CD4-positive, alpha-beta T cell treated with Interleukin-4 for 1 hour (primary cell): ENCODE measurements at regions not wholly inside any gene's neighbourhood (a gene's known extent, or its start where the extent isn't known, plus 50 kb on each side); places are given as distances from the start of the nearest gene placed in this dataset.
"Not testable (repeated sequence)": the region's sequence is repeated elsewhere in the genome, so short reads cannot be mapped to it uniquely, and the experiment has no call there.

Source experiments
- DNase-seq, 2 donors: peaks; one replicate each; pipeline ENCODE4 v3.0.0-alpha.2; 2020 to 2022

DNA sequence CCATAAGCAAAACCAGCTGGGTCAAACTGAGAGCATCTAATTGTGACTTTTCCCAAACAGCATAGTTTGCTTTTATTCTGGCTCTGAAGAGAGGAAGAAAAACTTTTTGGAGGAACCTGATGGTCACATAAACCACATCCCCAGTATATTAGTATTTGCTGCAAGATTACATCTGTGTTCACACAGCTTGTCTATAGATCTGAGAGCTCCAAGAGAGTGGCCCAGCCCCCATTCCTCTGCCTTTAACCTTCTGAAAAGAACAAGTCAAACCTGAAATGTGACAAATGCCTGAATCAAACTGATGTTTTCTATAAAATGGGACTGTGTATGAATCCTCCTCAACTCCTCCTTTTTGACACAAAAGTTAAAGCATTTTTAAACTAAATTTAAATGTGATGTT lies 435.2 kb downstream of the ZNF479 start:
- not testable (repeated sequence) for DNase-seq

GRCh38 chr7:56686276-56686859 lies 445.9 kb downstream of the ZNF479 start:
- no peak for DNase-seq

- DNase-seq: no peak
Observed at GRCh38 chr7:56639173-56639746, 493.0 kb downstream of the ZNF479 start.

- no peak for DNase-seq
Observed at GRCh38 chr7:56609852-56610355, 493.7 kb upstream of the NUPR2 start.

GRCh38 chr7:56605146-56605545 lies 488.9 kb upstream of the NUPR2 start:
- DNase-seq: no peak

DNA sequence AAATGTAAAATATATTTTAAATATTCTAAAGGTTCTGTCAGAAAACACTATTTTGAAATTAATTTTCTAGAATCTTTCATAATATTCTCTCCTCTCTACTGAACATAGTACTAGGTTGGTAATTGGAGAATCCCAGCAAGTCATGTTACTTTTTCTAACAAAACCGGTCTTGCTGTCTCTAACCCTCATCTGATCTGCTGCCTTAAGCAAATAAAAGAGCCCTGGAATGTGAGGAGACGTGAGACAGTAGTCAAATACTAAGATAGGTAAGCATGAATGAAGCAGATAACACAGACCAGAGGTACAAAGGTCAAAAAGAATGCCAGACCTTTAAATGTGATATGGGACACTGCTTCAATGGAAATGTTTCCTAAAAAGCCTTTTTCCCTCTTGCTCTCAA lies 462.4 kb upstream of the NUPR2 start:
- DNase-seq: no peak

GRCh38 chr7:56570968-56571367 lies 454.8 kb upstream of the NUPR2 start:
- no peak for DNase-seq

DNA sequence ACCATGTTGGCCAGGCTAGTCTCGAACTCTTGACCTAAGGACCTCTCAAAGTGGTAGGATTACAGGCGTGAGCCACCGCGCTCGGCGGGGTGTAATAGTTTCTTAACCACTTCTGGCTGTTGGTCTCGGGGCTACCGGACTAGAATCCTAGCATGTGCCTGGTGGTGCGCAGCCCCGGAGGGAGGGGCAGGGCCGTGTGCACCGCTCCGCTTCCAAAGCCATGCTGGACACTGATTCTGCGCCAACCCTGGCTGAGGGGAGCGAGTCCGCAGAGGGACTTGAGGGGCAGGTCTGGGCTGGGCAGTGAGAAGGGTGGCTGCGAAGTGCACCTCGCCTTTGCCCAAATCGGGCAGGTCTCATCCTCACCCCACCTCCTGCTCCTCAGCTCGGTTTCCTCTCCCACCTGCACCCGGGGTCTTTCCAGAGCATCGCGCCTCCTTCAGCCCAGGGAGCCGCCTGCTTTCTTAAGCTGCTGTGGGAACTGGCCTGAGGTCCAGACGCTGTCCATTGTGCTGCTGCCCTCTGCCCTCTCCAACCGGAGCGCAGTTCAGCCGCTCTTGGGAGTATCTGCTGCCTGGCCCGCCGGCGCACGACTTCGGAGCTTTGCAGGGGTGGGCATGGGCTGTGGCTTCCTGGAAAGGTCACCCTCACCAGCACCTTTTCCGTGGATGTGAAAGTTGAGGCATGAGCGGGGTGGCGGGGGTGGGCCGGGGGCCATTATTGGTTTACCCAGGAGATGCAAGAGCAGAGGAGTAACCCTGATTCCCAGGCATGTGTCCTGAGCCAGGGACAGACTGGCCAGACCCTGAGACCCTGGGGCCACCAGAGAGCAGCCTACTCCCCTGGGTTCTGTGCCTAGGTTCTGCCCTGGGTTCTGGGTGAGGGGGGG lies 422.6 kb upstream of the NUPR2 start:
- DNase-seq: no peak

DNA sequence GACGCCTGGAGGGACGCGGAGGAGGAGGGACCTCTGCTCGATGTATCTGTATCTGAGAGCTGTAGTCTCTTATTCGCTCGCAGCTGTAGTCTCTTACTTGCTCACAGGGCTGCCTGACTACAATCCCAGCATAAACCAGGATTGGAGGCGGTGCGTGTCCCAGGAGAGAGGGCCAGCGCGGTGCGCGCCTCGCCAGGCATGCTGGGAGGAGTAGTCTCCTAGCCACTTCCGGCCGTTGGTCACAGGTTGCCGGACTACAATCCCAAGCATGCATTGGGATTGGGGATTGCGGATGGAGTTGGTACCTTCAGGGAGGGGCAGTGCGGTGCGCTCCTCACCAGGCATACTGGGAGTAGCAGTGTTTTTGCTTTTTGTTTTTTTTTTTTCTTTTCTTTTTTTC lies 421.7 kb upstream of the NUPR2 start:
- no peak for DNase-seq

- no peak for DNase-seq
Observed at GRCh38 chr7:56537477-56537876, 421.3 kb upstream of the NUPR2 start.

DNA sequence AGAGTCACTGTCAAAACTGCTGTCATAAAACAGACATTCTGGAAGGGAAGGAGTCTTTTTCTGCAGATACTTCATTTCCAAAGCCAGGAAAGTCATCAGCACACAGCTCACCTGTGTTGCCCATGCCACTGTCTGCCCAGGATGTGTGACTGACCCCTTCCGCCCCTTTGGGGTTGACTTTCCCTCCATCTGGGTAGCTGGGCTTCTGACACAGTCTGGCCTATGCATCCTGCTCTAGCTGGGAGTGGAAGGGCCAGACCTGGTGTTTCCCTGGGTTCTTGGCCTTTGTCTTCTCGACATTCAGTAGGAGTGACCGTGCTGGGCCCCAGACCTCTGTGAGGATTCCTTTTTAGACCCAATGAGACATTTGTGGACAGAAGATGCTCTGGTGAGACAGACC lies 378.9 kb upstream of the NUPR2 start:
- no peak for DNase-seq

DNA sequence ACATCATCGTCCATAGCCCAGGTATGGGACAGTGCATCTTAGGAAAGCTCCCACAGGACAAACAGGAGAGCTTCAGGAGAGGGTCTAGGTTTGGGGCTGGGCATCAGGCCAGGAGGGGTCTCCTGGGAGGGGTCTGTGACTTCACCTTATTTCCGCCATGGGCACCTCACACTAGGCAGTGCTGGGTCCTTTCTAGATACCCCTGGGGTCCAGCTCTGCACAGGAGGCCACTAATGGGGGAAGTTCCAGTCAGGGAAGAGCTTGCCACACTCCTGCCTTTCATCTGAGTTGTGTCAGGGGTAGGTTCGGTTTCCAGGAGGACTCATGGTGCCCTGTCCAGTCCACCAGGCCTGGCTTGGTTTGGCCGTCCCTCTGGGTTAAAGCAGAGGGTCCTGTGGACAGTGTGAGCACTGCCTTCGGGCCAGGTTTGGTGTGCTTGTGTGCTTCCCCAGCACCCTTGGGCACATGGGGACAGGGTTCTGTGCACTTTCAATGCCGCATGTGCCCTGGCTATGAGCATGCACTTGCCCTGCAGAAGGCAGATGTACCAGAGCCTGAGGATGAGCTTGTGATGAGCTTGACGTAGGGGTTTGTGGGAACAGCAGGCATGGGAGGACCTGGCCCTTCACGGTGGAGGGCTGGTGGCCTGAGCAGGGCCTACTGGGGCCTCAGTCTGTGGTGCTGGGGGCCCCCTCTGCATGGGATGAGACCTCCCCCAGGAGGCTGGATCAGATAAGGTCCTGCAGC lies 377.7 kb upstream of the NUPR2 start:
- DNase-seq: no peak

GRCh38 chr7:56493196-56493595 lies 377.0 kb upstream of the NUPR2 start:
- no peak for DNase-seq

- DNase-seq: no peak
Observed at GRCh38 chr7:56491636-56492425, 375.6 kb upstream of the NUPR2 start.

DNA sequence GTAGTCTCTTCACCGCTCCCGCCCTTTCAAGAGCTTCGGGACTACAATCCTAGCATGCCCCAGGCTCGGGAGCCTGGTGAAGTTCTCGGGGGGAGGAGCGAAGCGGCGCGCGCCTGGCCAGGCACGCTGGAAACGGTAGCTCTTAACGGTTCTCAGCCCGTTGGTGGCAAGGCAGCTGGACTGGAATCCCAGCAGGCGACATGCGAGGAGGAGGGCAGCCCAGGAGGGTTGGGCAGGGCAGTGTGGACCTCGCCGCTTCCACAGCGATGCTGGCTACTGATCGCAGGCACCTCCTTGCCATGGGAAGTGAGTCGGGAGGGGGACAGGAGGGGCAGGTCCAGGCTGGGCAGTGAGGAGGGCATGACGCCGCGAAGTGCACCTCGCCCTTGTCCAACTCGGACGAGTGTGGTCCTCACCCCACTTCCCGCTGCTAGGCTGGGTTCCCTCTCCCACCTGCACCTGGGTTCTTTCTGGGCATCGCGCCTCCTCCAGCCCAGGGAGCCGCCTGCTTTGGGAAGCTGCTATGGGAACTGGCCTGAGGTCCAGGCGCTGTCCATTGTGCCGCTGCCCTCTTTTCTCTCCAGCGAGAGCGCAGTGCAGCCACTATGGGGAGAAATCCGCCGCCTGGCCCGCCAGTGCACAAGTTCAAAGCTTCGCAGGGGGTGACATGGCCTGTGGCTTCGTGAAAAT lies 367.8 kb upstream of the NUPR2 start:
- DNase-seq: no peak

- DNase-seq: no peak
Observed at GRCh38 chr7:56483153-56483552, 366.9 kb upstream of the NUPR2 start.

GRCh38 chr7:56479748-56480147 lies 363.5 kb upstream of the NUPR2 start:
- no peak for DNase-seq

DNA sequence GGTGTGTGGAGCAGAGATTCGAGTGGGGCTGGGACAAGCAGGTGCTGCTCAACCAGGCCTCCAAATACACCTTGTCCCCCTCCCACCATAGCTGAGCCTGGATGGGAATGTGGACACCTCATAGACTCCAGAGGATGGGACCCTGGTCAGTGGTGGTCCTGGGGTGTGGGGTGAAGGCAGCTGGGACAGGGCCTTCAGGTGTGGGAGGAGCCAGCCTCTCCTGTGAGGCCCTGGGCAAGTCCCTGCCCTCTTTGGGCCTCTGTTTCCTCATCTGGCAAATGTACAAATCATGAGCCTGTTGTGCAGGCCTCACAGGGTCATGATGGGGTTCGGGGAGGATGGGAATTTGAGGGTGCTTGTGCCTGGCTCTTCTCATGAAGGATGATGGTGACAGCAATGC lies 362.9 kb upstream of the NUPR2 start:
- DNase-seq: no peak

DNA sequence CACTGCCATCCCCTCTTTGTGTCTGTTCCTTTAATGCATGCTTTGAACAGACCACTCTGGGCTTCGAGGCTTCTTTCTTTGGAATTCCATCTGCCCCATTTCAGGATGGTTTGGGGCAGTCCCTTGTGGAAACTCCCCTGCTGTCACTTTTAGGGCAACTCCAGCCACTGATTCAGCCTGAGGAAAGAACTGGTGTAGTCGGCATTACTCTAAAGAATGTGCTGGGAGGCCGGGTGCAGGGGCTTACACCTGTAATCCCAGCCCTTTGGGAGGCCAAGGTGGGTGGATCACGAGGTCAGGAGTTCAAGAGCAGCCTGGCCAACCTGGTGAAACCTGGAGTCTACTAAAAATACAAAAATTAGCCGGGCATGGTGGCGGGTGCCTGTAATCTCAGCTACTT lies 358.1 kb upstream of the NUPR2 start:
- DNase-seq: no peak

DNA sequence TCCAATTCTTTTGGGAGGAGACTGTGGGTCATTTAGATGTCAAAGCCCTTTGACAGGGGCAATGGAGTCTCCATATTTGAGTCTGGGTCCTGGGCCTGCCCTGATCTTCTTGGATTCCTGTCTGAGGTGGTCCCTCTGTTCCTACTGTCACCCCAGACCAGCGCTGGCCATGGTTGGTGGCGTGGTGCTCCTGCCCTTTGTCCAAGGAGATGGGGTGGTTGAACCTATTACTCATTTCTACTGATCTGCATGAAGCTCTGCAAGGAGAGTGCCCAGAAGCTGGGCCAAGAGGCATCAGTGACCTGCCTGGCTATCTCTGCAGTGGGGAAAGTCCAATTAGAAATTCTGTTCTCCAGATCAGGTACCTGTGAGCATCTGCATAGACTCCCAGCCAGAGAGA lies 355.6 kb upstream of the NUPR2 start:
- DNase-seq: no peak

- not testable (repeated sequence) for DNase-seq
Observed at GRCh38 chr7:56466607-56467525, 350.6 kb upstream of the NUPR2 start.
